H1 (cell line): ENCODE measurements at regions not wholly inside any gene's neighbourhood (a gene's known extent, or its start where the extent isn't known, plus 50 kb on each side); places are given as distances from the start of the nearest gene placed in this dataset.

Source experiments
- CTCF ChIA-PET: fragments of 300-600 bp; sonication (Branson Sonifier 250); formaldehyde crosslinking; loops from one replicate; lab custom pipeline; 2021; ENCODE audit not compliant: partially characterized antibody; lab: Charles Lee
- POLR2A ChIA-PET: fragments of 300-600 bp; sonication (Branson Sonifier 250); formaldehyde crosslinking; loops from one replicate; lab custom pipeline; 2021; ENCODE audit warnings: inconsistent platforms; ENCODE audit not compliant: partially characterized antibody; lab: Charles Lee
- DNase-seq, 2 experiments: peaks; one replicate each; pipeline versions ENCODE4 v3.0.0 to v3.0.0-alpha.2; 2010 to 2022; ENCODE audit warnings: low spot score in 2 of 2, low read depth in 1 of 2, mixed read lengths in 1 of 2
- FAIRE-seq: peaks from 2 replicates; lab custom pipeline; 2011; peaks lifted over from hg19 to GRCh38; lab: Jason Lieb, UNC
- H2AFZ ChIP-seq: 2 replicates; pipeline ENCODE4 v1.8.1; 2012; ENCODE audit warnings: low read length, inconsistent platforms
- H2AK5ac ChIP-seq: 2 replicates; pipeline ENCODE4 v1.6.1; 2013; ENCODE audit warnings: low read depth, low read length
- H2BK120ac ChIP-seq: replicated peaks from 2 replicates; pipeline ENCODE3; 2013; ENCODE audit warnings: low read depth, low read length, inconsistent platforms
- H2BK12ac ChIP-seq: 2 replicates; pipeline ENCODE4 v1.6.1; 2013; ENCODE audit warnings: low read depth, low read length
- H2BK15ac ChIP-seq: 2 replicates; pipeline ENCODE4 v1.6.1; 2013; ENCODE audit warnings: low read length
- H2BK20ac ChIP-seq: 2 replicates; pipeline ENCODE4 v1.6.1; 2013; ENCODE audit warnings: low read length
- H2BK5ac ChIP-seq: 2 replicates; pipeline ENCODE4 v1.6.1; 2013; ENCODE audit warnings: low read depth, low read length
- H3K14ac ChIP-seq: 2 replicates; pipeline ENCODE4 v1.6.1; 2013; ENCODE audit warnings: inconsistent platforms; ENCODE audit not compliant: insufficient read length
- H3K18ac ChIP-seq: 2 replicates; pipeline ENCODE4 v1.6.1; 2013; ENCODE audit warnings: low read length; ENCODE audit errors: extremely low read depth
- H3K23ac ChIP-seq: 2 replicates; pipeline ENCODE4 v1.6.1; 2013; ENCODE audit warnings: inconsistent platforms; ENCODE audit not compliant: insufficient read length
- H3K23me2 ChIP-seq: 2 replicates; pipeline ENCODE4 v1.6.1; 2013; ENCODE audit warnings: low read depth, low read length
- H3K27ac ChIP-seq: 2 replicates; pipeline ENCODE4 v1.6.1; 2011; ENCODE audit warnings: low read depth, low read length, inconsistent platforms
- H3K27me3 ChIP-seq, 4 experiments: replicated peaks in 1 of 4; 1 replicate in 1 of 4; 2 replicates in 3 of 4; pipeline versions ENCODE4 v1.6.1 to v1.8.1; 2011 to 2013; ENCODE audit warnings: low read length in 3 of 4, mild to moderate bottlenecking in 3 of 4, inconsistent platforms in 2 of 4, mixed read lengths in 2 of 4, moderate library complexity in 1 of 4; ENCODE audit not compliant: control insufficient read depth in 3 of 4, insufficient read depth in 3 of 4; ENCODE audit errors: extremely low read depth in 1 of 4
- H3K36me3 ChIP-seq, 4 experiments: 2 replicates each; pipeline versions ENCODE4 v1.6.1 to v1.8.1; 2011 to 2013; ENCODE audit warnings: mild to moderate bottlenecking in 4 of 4, low read length in 3 of 4, moderate library complexity in 2 of 4, control low read depth in 1 of 4, inconsistent platforms in 1 of 4; ENCODE audit not compliant: insufficient read depth in 4 of 4, control insufficient read depth in 2 of 4
- H3K4ac ChIP-seq: replicated peaks from 2 replicates; pipeline ENCODE3; 2013; ENCODE audit warnings: low read length, low read depth, mixed read lengths, inconsistent platforms; ENCODE audit not compliant: insufficient read length
- H3K4me1 ChIP-seq, 4 experiments: replicated peaks in 1 of 4; 1 replicate in 1 of 4; 2 replicates in 3 of 4; pipeline versions ENCODE4 v1.6.1 to v1.8.1; 2011 to 2013; ENCODE audit warnings: low read length in 3 of 4, inconsistent platforms in 2 of 4, mixed read lengths in 1 of 4; ENCODE audit not compliant: insufficient read depth in 4 of 4, control insufficient read depth in 3 of 4
- H3K4me2 ChIP-seq, 2 experiments: 2 replicates each; pipeline versions ENCODE4 v1.6.1 to v1.8.1; 2011 to 2013; ENCODE audit warnings: low read depth in 2 of 2, low read length in 2 of 2, control low read depth in 1 of 2, inconsistent platforms in 1 of 2, mild to moderate bottlenecking in 1 of 2; ENCODE audit not compliant: insufficient read depth in 1 of 2
- H3K4me3 ChIP-seq, 4 experiments: fragments of 200-600, 300-600 bp in 1 of 4; sonication (generic), shearing (Covaris generic), sonication (Bioruptor Twin) in 1 of 4; 2 replicates each; pipeline versions ENCODE4 v1.5.1 to v1.8.1; 2011 to 2016; ENCODE audit warnings: low read length in 4 of 4, low read depth in 3 of 4, control low read depth in 2 of 4, inconsistent platforms in 2 of 4, mild to moderate bottlenecking in 2 of 4, mixed read lengths in 1 of 4, moderate library complexity in 1 of 4; ENCODE audit not compliant: insufficient read depth in 2 of 4; ENCODE audit errors: extremely low read depth in 1 of 4
- H3K56ac ChIP-seq: replicated peaks from 2 replicates; pipeline ENCODE3; 2013; ENCODE audit warnings: low read depth, mild to moderate bottlenecking, mixed read lengths, low read length, inconsistent platforms; ENCODE audit not compliant: insufficient read length
- H3K79me1 ChIP-seq: 2 replicates; pipeline ENCODE4 v1.6.1; 2013; ENCODE audit warnings: low read depth, low read length, control low read depth
- H3K79me2 ChIP-seq, 2 experiments: 2 replicates each; pipeline versions ENCODE4 v1.6.1 to v1.8.1; 2012 to 2013; ENCODE audit warnings: low read length in 2 of 2, mild to moderate bottlenecking in 2 of 2, inconsistent platforms in 1 of 2; ENCODE audit not compliant: insufficient read depth in 2 of 2, control insufficient read depth in 1 of 2
- H3K9ac ChIP-seq, 4 experiments: replicated peaks in 1 of 4; 1 replicate in 1 of 4; 2 replicates in 3 of 4; pipeline versions ENCODE4 v1.6.1 to v1.8.1; 2011 to 2013; ENCODE audit warnings: low read depth in 3 of 4, low read length in 3 of 4, control low read depth in 2 of 4, mild to moderate bottlenecking in 2 of 4, moderate library complexity in 2 of 4, inconsistent platforms in 1 of 4; ENCODE audit errors: extremely low read depth in 1 of 4
- H3K9me3 ChIP-seq, 2 experiments: 2 replicates each; pipeline versions ENCODE4 v1.6.1 to v1.8.1; 2012 to 2013; ENCODE audit warnings: mild to moderate bottlenecking in 2 of 2, moderate library complexity in 2 of 2, control low read depth in 1 of 2, inconsistent platforms in 1 of 2, low read depth in 1 of 2, low read length in 1 of 2, mixed read lengths in 1 of 2; ENCODE audit not compliant: insufficient read depth in 2 of 2
- H4K20me1 ChIP-seq, 2 experiments: replicated peaks in 1 of 2; 2 replicates each; pipeline versions ENCODE3 to v1.8.1; 2011 to 2013; ENCODE audit warnings: inconsistent platforms in 2 of 2, low read length in 2 of 2, mild to moderate bottlenecking in 1 of 2; ENCODE audit not compliant: insufficient read depth in 2 of 2, control insufficient read depth in 1 of 2
- H4K5ac ChIP-seq: 2 replicates; pipeline ENCODE4 v1.6.1; 2013; ENCODE audit warnings: low read length, low read depth, mixed read lengths, inconsistent platforms; ENCODE audit not compliant: insufficient read length
- H4K8ac ChIP-seq: 2 replicates; pipeline ENCODE4 v1.8.0; 2013; ENCODE audit warnings: mild to moderate bottlenecking, moderate library complexity, low read length, inconsistent platforms; ENCODE audit not compliant: insufficient read depth; ENCODE audit errors: extremely low read depth
- H4K91ac ChIP-seq: replicated peaks from 2 replicates; pipeline ENCODE3; 2013; ENCODE audit warnings: low read length, mixed read lengths, inconsistent platforms; ENCODE audit not compliant: insufficient read length
- CBX8 ChIP-seq: fragments of 300-800, 300-1000 bp; sonication (generic); IDR thresholded peaks from 2 replicates; pipeline ENCODE4 v1.7.1; 2016; ENCODE audit warnings: low read depth, low read length, borderline replicate concordance
- CREB1 ChIP-seq: IDR thresholded peaks from 2 replicates; pipeline ENCODE4 v1.6.1; 2012; ENCODE audit warnings: inconsistent platforms
- E2F6 ChIP-seq: IDR thresholded peaks from 2 replicates; pipeline ENCODE4 v1.6.1; 2012; ENCODE audit warnings: inconsistent platforms
- FOSL1 ChIP-seq: IDR thresholded peaks from 2 replicates; pipeline ENCODE4 v1.6.1; 2011; ENCODE audit warnings: mild to moderate bottlenecking, low read depth, low read length, moderate library complexity; ENCODE audit not compliant: insufficient read depth
- HDAC6 ChIP-seq: IDR thresholded peaks from one replicate; pipeline ENCODE4 v1.7.1; 2012; ENCODE audit warnings: low read depth, mild to moderate bottlenecking, inconsistent platforms, low read length, moderate library complexity
- RNF2 ChIP-seq: fragments of 200-900, 300-1000 bp; sonication (generic); IDR thresholded peaks from 2 replicates; pipeline ENCODE4 v1.7.1; 2016; ENCODE audit warnings: borderline replicate concordance, low read depth, mild to moderate bottlenecking, antibody characterized with exemption, low read length; ENCODE audit not compliant: poor library complexity, severe bottlenecking; ENCODE audit errors: missing control alignments
- SIX5 ChIP-seq: IDR thresholded peaks from 2 replicates; pipeline ENCODE4 v1.6.1; 2011; ENCODE audit warnings: mild to moderate bottlenecking, low read depth, low read length
- WGBS, 2 experiments: shearing (Covaris generic) in 1 of 2; methylation state at CpG; one replicate each; pipeline versions ENCODE4 v1.1.6 to v1.1.7; 2013 to 2015; ENCODE audit warnings: low lambda C conversion rate in 2 of 2, mixed read lengths in 2 of 2, inconsistent platforms in 1 of 2, low coverage in 1 of 2, missing lambda C conversion rate in 1 of 2; ENCODE audit not compliant: insufficient replicate concordance in 2 of 2, insufficient coverage in 1 of 2, insufficient read length in 1 of 2; ENCODE audit errors: extremely low coverage in 1 of 2, missing lambda C conversion rate in 1 of 2; 5-methylcytosine and 5-hydroxymethylcytosine counted together
- TF ChIP-seq, protein P1 (sequence below): IDR thresholded peaks from 2 replicates; pipeline ENCODE4 v1.6.1; 2012; ENCODE audit warnings: low read length, inconsistent platforms
- TF ChIP-seq, protein P2 (sequence below), 3 experiments: IDR thresholded peaks; 1 replicate in 2 of 3; 2 replicates in 1 of 3; pipeline versions ENCODE4 v1.5.1 to v1.6.1; 2011; ENCODE audit warnings: low read length in 3 of 3, mild to moderate bottlenecking in 3 of 3, inconsistent platforms in 2 of 3, low read depth in 1 of 3, moderate library complexity in 1 of 3; ENCODE audit not compliant: insufficient read depth in 1 of 3; ENCODE audit errors: control extremely low read depth in 1 of 3

GRCh38 chr10:63005246-63005645, 127.9 kb upstream of the NRBF2 start:
- Histone ChIP-seq H3K23me2 (no peaks in the 10 kb centered on the region), H3K27me3 (no peaks in the 10 kb centered on the region), H3K27ac (no peak overlapping the region), H3K18ac (no peak overlapping the region), H3K56ac (no peak overlapping the region), H2BK12ac (no peak overlapping the region), H3K4me1 (no peaks in the 10 kb centered on the region), H2BK120ac (no peak overlapping the region), H2BK20ac (no peak overlapping the region), H3K79me2 (no peaks in the 10 kb centered on the region), H4K20me1 (no peaks in the 10 kb centered on the region), H3K23ac (no peak overlapping the region), H3K4me2 (no peak overlapping the region), H3K9ac (no peak overlapping the region), H3K14ac (no peak overlapping the region), H3K4ac (no peak overlapping the region), H3K4me3 (no peak overlapping the region), H4K8ac (no peak overlapping the region), H3K9me3 (no peaks in the 10 kb centered on the region), H3K79me1 (no peaks in the 10 kb centered on the region), H3K36me3 (no peaks in the 10 kb centered on the region), H4K5ac (no peak overlapping the region), H2AK5ac (no peak overlapping the region), H2AFZ (no peak overlapping the region), H2BK5ac (no peak overlapping the region), H4K91ac (no peak overlapping the region), H2BK15ac (no peak overlapping the region)
- ChIA-PET POLR2A (no interaction called here), CTCF (interaction anchor here (0.6 to 2.0 kb wide), 11 partner anchors 13 to 455 kb away, joined by 3 to 6 read pairs (median 3); no protein-coding TSS in a partner anchor)
- 55% methylated on average over 3 of the region's 3 CpGs; no CpG with 5 or more reads in 1 of the 2 experiments for WGBS, 2 experiments
- no peak for TF ChIP-seq RNF2
- TF ChIP-seq, protein P1, sequence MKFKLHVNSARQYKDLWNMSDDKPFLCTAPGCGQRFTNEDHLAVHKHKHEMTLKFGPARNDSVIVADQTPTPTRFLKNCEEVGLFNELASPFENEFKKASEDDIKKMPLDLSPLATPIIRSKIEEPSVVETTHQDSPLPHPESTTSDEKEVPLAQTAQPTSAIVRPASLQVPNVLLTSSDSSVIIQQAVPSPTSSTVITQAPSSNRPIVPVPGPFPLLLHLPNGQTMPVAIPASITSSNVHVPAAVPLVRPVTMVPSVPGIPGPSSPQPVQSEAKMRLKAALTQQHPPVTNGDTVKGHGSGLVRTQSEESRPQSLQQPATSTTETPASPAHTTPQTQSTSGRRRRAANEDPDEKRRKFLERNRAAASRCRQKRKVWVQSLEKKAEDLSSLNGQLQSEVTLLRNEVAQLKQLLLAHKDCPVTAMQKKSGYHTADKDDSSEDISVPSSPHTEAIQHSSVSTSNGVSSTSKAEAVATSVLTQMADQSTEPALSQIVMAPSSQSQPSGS = no peak
- no peak for TF ChIP-seq CREB1
- no peak for TF ChIP-seq HDAC6
- no peak for TF ChIP-seq SIX5
- no peak for TF ChIP-seq CBX8
- TF ChIP-seq, protein P2, sequence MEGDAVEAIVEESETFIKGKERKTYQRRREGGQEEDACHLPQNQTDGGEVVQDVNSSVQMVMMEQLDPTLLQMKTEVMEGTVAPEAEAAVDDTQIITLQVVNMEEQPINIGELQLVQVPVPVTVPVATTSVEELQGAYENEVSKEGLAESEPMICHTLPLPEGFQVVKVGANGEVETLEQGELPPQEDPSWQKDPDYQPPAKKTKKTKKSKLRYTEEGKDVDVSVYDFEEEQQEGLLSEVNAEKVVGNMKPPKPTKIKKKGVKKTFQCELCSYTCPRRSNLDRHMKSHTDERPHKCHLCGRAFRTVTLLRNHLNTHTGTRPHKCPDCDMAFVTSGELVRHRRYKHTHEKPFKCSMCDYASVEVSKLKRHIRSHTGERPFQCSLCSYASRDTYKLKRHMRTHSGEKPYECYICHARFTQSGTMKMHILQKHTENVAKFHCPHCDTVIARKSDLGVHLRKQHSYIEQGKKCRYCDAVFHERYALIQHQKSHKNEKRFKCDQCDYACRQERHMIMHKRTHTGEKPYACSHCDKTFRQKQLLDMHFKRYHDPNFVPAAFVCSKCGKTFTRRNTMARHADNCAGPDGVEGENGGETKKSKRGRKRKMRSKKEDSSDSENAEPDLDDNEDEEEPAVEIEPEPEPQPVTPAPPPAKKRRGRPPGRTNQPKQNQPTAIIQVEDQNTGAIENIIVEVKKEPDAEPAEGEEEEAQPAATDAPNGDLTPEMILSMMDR (IDR thresholded peaks at IDR 0.05; ENCODE audit: control extremely low read depth in 1 of 3, insufficient read depth in 1 of 3, low read depth in 1 of 3, low read length in 3 of 3) = no peak
- no peak for TF ChIP-seq E2F6
- no peak for TF ChIP-seq FOSL1
- FAIRE-seq (no peak), DNase-seq (no peak)
